Stimulated activated CD8-positive, alpha-beta memory T cell treated with anti-CD3 and anti-CD28 coated beads, Interleukin-15, amount 100 ng/mL, for 48 hours (primary cell): ENCODE measurements at regions not wholly inside any gene's neighbourhood (a gene's known extent, or its start where the extent isn't known, plus 50 kb on each side); places are given as distances from the start of the nearest gene placed in this dataset.

Source experiments
- DNase-seq, 2 donors: peaks; one replicate each; pipeline ENCODE4 v3.0.0-alpha.2; 2020; ENCODE audit warnings: low read depth in 2 of 2

DNA sequence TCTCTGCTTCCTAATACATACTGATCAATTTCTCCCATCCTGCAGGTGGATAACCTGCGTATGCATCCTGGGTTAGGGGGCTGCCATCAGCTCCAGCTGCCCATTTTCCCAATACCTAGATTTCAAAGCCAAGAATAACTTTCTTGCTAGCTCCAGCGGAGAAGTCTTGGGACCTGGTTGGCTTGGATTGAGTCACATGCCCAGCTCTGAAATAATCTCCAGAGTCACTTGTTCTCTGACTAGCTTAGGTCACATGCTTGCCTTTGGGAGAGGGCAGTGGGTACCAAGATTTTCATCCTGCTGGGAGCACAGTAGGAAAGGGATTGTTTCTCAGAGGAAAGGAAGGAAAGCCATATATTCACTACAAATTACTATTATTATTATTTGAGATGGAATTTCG lies 70.0 kb upstream of the ELAC2 start:
- DNase-seq = no peak

DNA sequence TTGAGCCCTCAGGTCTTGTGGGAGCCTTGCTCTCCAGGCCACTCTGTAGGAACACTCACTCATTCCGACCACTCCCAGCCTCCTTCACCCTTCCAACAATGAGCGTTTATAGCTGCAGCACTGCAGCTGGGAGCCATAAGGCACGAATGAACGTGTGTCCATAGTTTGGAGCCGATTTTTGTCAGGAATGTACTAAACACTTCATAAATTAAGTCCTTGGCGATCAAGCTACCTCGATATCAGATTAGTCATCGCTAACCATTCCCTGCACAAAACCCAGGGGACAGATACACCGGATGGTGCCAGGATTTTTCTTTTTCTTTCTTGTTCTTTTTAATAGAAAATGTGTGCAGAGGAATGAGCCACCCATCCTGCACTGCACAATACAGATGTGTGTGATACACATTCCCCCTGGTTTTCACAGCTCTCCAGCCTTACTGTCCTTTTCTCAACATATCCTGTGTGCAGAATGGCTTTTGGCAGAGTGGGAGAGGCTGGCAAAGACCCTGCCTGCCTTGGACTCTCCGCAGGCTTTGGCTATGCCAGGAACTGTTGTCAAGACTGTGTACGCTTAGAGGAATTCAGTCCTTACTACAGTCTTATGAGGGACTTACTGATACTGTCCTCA lies 68.4 kb upstream of the ELAC2 start:
- DNase-seq = no peak

DNA sequence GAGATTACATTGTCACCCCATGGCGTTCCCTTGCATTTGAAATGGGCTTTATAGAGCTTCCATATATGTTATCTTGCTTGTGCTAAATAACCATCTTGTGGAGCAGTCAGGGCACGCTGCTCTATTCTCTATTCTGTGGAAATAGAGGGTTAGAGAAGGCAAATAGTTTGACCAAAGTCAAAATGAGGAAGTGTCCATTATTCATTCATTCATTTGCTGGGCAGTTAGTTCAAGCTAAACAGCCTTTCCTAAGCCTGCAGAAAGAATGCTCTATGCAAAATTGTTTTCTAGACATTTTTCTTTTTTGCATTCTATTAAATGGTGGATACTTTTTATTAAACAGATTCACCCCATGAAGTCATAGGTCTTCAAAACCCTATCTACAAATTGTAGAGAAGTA lies 67.8 kb upstream of the ELAC2 start:
- no peak for DNase-seq

DNA sequence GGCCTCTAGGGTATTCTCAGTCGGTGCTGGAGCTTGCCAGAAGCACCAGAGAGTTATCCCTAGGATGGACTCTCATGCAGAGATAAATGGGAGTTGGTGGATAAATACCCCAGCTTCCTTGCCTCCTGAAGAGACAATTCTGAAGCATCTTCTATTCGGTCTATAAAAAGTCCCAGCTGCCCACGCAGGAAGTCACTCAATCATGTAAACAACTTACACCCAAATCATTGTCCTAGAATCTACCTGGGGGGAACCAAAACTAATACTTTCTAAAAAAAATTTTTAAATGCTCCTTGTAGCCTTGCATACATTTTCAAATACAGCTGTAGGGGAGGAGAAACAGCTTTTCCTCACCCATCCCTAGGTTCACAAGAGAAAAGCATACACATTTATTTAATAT lies 66.6 kb upstream of the ELAC2 start:
- DNase-seq = no peak

DNA sequence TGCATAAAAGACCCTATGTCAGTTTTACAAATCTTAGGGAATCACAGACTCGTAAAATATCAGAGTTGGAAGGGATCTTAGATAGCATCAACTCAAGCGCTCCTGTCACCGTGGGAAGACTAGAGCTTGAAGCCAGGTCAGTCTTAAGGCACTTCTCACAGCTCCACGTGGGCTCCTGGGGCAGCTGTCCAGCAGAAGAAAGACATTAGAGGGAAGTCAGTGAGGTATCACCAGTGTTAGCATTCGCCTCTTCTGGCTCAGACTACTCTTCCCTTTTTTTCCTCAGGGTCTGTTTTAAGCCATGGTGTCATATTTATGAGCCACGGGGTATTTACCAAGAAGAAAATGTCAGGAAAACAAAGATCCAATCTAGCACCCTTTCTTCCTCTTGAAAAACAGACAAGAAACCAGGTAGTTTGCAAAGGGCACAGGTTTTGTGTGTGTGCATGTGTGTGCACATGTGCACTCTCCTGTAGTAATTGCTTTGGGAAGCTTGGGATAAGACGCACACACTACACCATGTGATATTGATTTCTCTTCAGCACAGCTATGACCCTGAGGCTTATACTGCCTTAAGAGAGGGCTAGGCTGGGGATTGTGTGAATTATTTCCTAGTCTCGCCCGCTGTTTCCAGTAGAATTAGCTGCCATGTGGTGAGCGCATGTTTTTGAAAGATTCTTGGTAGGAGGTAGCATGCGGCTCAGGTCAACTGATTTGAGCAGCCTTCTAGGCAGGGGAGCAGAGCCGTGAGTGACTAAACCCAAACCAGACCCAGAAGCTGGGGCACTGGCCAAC lies 61.0 kb upstream of the ELAC2 start:
- DNase-seq = no peak

DNA sequence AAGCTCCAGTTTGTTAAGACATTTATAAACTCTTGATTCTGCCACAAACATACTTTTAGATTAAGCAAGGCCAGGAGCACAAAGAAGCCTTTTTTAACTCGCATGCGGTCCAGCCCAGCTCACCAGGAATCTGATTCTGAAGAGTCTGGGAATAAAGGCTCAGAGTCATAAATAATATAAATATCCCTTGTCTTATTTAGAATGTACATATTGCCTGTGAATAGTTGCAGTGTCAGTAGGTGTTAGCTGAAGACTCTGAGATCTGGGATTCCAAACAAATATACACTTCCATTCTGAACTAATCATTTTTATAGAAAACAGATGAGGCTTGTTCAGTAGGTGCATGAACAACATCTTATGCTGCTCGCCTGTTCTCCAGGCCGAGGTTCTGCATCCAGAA lies 59.1 kb upstream of the ELAC2 start:
- DNase-seq = no peak

DNA sequence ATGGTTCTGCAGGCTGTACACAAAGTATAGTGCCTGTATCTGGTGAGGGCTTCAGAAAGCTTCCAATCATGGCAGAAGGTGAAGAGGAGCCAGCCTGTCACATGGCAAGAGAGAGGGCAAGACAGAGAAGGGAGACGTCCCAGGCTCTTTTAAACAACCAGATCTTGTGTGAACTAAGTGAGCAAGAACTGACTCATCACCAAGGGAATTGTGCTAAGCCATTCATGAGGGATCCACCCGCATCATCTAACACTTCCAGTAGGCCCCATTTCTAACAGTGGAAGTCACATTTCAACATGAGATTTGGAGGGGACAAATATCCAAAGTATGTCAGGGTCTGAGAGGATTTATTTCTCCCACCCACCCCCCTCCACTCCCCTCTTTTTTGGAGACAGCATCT lies 56.2 kb upstream of the ELAC2 start:
- no peak for DNase-seq

DNA sequence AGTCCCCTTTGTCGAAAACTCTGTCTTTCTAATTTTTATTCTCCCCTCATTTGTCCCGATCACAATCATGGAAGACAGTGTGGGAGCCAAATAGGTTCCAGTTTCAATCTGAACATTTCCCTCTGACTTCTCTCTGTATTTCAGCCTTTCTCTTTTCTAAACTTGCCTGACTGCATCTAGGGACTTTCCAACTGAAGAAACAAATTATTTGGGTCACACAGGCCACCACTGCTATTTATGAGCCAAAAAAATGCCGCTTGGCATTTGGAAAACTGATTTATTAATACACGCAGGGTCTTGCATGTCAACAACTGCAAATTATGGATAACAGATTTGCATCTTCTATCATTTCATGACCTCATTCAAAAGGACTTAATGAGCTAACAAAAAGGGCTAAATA lies 55.2 kb upstream of the ELAC2 start:
- DNase-seq = no peak

DNA sequence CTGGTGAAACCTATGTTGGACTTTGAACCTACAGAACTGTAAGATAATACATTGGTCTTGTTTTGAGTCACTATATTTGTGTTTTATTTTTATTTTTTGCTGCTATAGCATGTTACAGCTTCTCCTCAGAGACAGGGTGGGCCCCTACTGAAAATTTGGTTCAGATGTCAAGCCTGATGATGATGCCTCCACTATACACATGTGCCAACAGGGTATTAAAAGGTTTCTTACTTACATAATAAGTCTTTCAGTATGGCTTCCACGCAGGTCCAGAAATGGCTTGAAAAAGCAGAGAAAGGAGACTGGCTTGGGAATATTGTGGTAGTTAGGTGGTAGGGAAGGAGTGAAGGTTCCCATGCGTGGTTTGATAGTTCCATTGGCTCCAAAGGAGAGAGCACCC lies 52.9 kb upstream of the ELAC2 start:
- no peak for DNase-seq

DNA sequence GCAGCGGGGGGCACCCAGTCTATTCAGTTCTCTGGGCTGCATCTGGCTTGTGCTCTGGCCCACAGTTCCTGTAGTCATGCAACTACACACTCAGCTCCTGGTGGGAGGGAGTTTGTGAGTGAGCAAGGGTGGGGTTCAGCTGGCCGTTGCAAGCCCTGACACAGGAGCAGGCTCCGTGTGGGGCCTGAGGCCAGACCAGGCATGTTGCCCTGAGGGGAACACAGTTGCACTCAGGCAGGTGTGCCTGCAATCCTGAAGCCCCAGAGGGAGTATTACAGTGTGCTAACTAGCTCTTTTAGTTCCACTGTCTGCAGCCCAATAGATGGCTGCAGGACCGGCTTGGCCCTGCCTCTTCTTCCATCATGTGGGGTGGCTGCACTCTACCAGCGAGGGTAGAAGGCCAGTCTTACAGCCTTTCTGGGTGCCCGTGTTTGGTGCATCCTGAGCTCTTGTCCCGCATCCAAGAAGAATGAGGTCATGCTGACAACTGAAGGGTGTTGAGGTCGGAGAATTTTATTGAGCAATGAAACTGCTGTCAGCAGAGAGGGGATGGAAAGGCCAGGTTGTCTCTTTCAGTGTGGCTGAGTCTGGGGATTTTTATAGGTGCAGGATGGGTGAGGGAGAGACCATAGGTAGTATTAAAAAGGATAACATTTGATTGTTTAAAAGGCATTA lies 49.9 kb upstream of the ELAC2 start:
- no peak for DNase-seq
